Choroid plexus epithelial cell (primary cell): ENCODE measurements at regions not wholly inside any gene's neighbourhood (a gene's known extent, or its start where the extent isn't known, plus 50 kb on each side); places are given as distances from the start of the nearest gene placed in this dataset.

Source experiments
- DNase-seq: peaks from one replicate; pipeline ENCODE4 v3.0.0-alpha.2; 2010; ENCODE audit warnings: low read depth
- H3K4me3 ChIP-seq: 2 replicates; pipeline ENCODE4 v1.5.1; 2011; ENCODE audit warnings: low read depth, mild to moderate bottlenecking, control low read depth, low read length, moderate library complexity
- CTCF ChIP-seq: conservative IDR thresholded peaks from 2 replicates; pipeline ENCODE4 v1.5.1; 2011; ENCODE audit warnings: low read depth, mild to moderate bottlenecking, control low read depth, inconsistent platforms, low read length, moderate library complexity

DNA sequence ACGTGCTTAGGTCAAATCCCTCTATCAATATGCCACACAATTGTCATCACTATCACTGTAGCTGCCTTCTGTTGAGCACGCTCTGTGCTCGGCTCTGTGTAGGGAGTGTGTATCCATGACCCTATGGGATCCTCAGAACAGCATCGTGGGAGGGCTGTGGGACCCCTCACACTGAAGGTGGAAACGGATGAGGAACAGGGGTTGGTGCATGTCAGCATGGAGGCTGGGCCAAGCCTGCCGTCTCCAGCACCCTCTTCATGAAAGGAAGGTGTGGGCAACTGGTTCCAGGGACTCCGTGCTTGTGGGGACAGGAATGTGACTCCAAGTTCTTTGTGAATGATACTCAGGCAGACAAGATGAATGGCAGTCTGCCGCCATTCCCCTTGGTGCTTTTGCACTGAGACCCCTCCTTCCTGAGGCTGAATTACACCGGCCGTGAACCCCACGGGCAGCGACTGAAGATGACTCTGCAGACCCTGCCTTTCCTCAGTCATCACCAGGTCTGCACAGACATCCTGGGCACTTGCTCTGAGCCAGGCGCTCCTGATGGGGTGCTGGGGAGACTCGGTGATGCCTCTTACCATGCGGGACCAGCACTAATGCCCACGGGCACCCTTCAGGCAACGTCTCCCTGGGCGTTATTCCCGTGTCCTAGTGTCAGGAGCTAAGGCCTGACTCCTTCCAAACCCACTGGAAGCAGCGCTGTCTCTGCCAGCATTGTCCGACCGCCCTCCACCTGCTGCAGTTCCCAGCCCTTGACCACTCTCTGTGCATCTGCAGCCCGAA, 495.2 kb downstream of the TCERG1L start:
- no peak for TF ChIP-seq CTCF
- no peak overlapping the region for H3K4me3 ChIP-seq
- DNase-seq: no peak

- no peak for DNase-seq
- no peak overlapping the region for H3K4me3 ChIP-seq
- no peak for TF ChIP-seq CTCF
These were observed 494.4 kb downstream of the TCERG1L start for GRCh38 chr10:130817046-130817624.

GRCh38 chr10:130817674-130818073, 493.8 kb downstream of the TCERG1L start:
- H3K4me3 ChIP-seq: no peak overlapping the region
- DNase-seq: no peak
- TF ChIP-seq CTCF: no peak

- H3K4me3 ChIP-seq: no peak overlapping the region
- DNase-seq: no peak
- TF ChIP-seq CTCF: no peak
These were observed 490.5 kb downstream of the TCERG1L start for GRCh38 chr10:130820880-130821482.

GRCh38 chr10:130824230-130825014, 487.1 kb downstream of the TCERG1L start:
- TF ChIP-seq CTCF: no peak
- no peak overlapping the region for H3K4me3 ChIP-seq
- DNase-seq: no peak

DNA sequence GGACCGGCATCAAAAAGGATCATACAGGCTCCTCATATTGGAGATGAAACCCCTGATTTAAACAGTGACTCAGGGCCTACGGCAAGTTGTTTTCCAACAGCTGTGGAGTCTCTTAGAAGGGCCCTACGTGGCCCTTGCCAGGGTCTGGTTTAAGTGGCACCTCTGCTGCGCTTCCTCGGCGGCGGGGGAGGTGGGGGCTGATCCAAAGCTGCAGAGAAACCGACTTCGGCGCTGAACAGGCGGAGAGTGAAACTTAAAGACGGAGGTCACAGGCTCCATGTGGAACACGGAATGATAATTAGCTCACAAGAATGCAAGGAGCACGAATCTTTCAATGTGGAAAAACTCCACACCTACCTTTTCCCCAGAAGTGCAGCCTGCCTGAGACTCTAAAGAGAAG, 477.9 kb downstream of the TCERG1L start:
- no peak for DNase-seq
- no peak overlapping the region for H3K4me3 ChIP-seq
- no peak for TF ChIP-seq CTCF
